AG10803 (cell line): ENCODE measurements at regions not wholly inside any gene's neighbourhood (a gene's known extent, or its start where the extent isn't known, plus 50 kb on each side); places are given as distances from the start of the nearest gene placed in this dataset.
"Not testable (repeated sequence)": the region's sequence is repeated elsewhere in the genome, so short reads cannot be mapped to it uniquely, and the experiment has no call there.

ENCODE experiments used
- DNase-seq: peaks from one replicate; pipeline ENCODE4 v3.0.0; 2010; ENCODE audit warnings: low read depth
- H3K4me3 ChIP-seq: 2 replicates; pipeline ENCODE4 v1.5.1; 2011; ENCODE audit warnings: mild to moderate bottlenecking, low read length, control low read depth
- CTCF ChIP-seq: conservative IDR thresholded peaks from 2 replicates; pipeline ENCODE4 v1.5.1; 2011; ENCODE audit warnings: mild to moderate bottlenecking, low read length, control low read depth, inconsistent platforms

GRCh38 chr17:69690531-69690930 is 276.0 kb downstream of the MAP2K6 start:
- DNase-seq = no peak
- TF ChIP-seq CTCF = no peak
- no peak overlapping the region for H3K4me3 ChIP-seq

GRCh38 chr17:69692171-69692570 is 277.7 kb downstream of the MAP2K6 start:
- no peak for DNase-seq
- H3K4me3 ChIP-seq = no peak overlapping the region
- TF ChIP-seq CTCF = no peak

- no peak for TF ChIP-seq CTCF
- DNase-seq = no peak
- no peak overlapping the region for H3K4me3 ChIP-seq
These were observed 281.1 kb downstream of the MAP2K6 start for GRCh38 chr17:69695646-69696045.

- DNase-seq = no peak
- no peak overlapping the region for H3K4me3 ChIP-seq
- no peak for TF ChIP-seq CTCF
These were observed 282.2 kb downstream of the MAP2K6 start for GRCh38 chr17:69696650-69697049.

GRCh38 chr17:69698352-69698751 is 283.9 kb downstream of the MAP2K6 start:
- H3K4me3 ChIP-seq, DNase-seq: not testable (repeated sequence)

GRCh38 chr17:69702078-69702477 is 287.6 kb downstream of the MAP2K6 start:
- TF ChIP-seq CTCF = no peak
- DNase-seq = no peak
- no peak overlapping the region for H3K4me3 ChIP-seq

GRCh38 chr17:69703751-69704150 is 289.3 kb downstream of the MAP2K6 start:
- no peak for TF ChIP-seq CTCF
- DNase-seq = no peak
- no peak overlapping the region for H3K4me3 ChIP-seq

- no peak for TF ChIP-seq CTCF
- no peak overlapping the region for H3K4me3 ChIP-seq
- no peak for DNase-seq
These were observed 290.4 kb downstream of the MAP2K6 start for GRCh38 chr17:69704935-69705334.
